ENCODE measurements at regions not wholly inside any gene's neighbourhood (a gene's known extent, or its start where the extent isn't known, plus 50 kb on each side); places are given as distances from the start of the nearest gene placed in this dataset.
"Not testable (repeated sequence)": the region's sequence is repeated elsewhere in the genome, so short reads cannot be mapped to it uniquely, and the experiment has no call there.

DNA sequence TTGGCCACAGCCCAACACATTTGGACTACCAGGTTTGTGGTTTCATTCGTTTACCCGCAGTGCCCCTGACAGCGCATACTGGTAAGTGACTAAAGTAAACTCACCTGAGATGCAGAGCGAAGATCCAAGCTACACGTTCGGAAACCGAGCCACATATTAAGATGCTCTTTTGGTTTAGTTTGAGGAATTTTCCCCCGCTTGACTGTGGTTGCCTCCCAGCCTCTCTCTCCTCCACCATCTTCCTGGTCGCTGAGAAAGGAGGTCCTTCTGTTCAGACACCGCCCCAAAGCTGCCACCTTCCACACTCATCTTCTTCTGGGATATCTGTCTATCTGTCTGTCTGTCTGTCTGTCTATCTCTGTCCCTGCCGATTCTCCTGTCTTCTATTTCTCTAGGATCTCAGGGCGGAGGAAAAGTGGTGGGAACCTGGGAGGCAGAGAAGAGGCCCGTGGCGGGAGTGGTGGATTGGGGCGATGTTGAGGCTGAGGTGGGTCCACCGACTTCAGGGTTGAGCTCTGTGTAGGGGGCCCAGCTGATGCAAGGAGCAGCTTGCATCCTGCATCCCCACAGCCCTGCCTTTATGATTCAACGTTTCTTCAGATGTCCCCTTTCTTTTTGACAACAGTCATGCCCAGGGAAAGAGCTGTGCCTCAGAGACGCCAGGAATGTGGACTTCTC lies 196.9 kb upstream of the ZNF184 start:
- peak in 1 of 10 donors; percentile 18 for DNase-seq
- peak in 1 of 2 donors; percentile 37 for ATAC-seq

DNA sequence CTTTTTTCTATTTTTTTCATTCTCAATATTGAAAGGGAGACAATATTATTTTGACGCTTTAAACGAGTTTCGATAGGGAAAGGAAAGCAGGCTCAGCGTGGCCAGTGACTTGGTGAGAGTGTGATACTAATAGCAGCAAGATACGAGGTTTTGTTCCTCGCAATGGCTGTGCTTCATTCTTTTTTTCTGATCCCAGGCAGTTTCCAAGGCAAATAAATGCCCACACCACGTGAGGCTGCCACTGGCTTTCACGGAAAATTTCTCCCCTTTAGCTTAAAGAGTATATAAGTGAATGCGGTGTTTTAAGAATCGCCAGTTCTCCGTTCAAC lies 196.4 kb upstream of the ZNF184 start:
- peaks cover 51 to 97% (median 85%) of the 10 kb centered on the region in 5 donors for H3K27me3 Mint-ChIP-seq
- H3K36me3 Mint-ChIP-seq = peaks cover 9 to 42% (median 14%) of the 10 kb centered on the region in 3 donors
- H3K4me1 Mint-ChIP-seq = peaks cover 11 to 40% (median 20%) of the 10 kb centered on the region in 4 donors
- POLR2A ChIA-PET = interaction anchor here (1.2 kb wide), 1 partner anchor 14 kb away, joined by 4 read pairs; no protein-coding TSS in a partner anchor
- H3K9me3 Mint-ChIP-seq = peaks cover 0 to 63% (median 40%) of the 10 kb centered on the region in 9 donors
- peak overlapping the region in 3 of 10 donors; percentile 85 to 95 (median 91) for H3K27ac Mint-ChIP-seq
- peak in 1 of 10 donors; percentile 20 for DNase-seq
- peak overlapping the region in 7 of 10 donors; percentile 26 to 72 (median 42) for H3K4me3 Mint-ChIP-seq
- no peak for ATAC-seq

More for the DNA sequence above, 196.9 kb upstream of the ZNF184 start:
- Mint-ChIP-seq H3K4me3 (peak overlapping the region in 7 of 10 donors; percentile 19 to 72 (median 33)), H3K36me3 (peaks cover 9 to 42% (median 14%) of the 10 kb centered on the region in 3 donors), H3K4me1 (peaks cover 11 to 40% (median 20%) of the 10 kb centered on the region in 4 donors), H3K27ac (peak overlapping the region in 3 of 10 donors; percentile 13 to 95 (median 39)), H3K27me3 (peaks cover 53 to 100% (median 87%) of the 10 kb centered on the region in 5 donors), H3K9me3 (peaks cover 0 to 63% (median 40%) of the 10 kb centered on the region in 9 donors)
- POLR2A ChIA-PET = interaction anchor here (1.2 kb wide), 1 partner anchor 13 kb away, joined by 4 read pairs; no protein-coding TSS in a partner anchor

DNA sequence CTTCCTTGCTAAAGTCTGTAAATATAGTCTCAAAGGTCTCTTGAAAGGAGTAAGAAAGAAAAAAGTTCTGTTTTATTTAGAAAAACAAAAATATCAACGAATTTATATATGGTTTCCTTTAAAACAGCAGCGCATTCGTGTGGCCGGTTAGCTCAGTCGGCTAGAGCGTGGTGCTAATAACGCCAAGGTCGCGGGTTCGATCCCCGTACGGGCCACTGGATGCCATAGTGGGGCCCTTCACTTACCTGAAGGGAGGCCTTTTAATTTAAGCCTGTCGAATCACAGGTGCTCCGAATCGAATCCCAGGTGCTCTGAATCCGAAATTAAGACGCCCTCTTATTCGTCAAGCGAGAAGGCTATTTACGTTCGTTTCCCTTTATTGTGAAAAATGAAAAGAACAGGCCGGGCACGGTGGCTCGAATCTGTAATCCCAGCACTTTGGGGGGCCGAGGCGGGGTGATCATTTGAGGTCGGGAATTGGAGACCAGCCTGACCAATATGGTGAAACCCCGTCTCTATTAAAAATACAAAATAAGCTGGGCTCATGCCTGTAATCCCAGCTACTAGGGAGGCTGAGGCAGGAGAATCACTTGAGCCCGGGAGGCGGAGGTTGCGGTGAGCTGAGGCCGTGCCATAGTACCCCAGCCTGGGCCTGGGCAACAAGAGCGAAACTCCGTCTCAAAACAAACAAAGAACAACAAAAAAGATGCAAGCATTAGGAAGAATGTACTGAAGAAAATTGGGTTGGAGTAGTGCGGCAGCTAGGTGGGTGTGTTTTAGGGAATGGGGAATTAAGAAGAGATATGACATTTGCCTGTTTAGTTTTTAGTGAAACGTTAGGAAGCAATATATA lies 195.8 kb upstream of the ZNF184 start:
- DNase-seq = peak in 1 of 10 donors; percentile 23
- POLR2A ChIA-PET = interaction anchor here (1.2 kb wide), 1 partner anchor 14 kb away, joined by 4 read pairs; no protein-coding TSS in a partner anchor
- Mint-ChIP-seq H3K27me3 (peaks cover 48 to 92% (median 80%) of the 10 kb centered on the region in 5 donors), H3K27ac (peak overlapping the region in 4 of 10 donors; percentile 41 to 95 (median 88)), H3K4me3 (peak overlapping the region in 8 of 10 donors; percentile 26 to 72 (median 37)), H3K4me1 (peaks cover 11 to 40% (median 20%) of the 10 kb centered on the region in 4 donors), H3K36me3 (peaks cover 9 to 42% (median 14%) of the 10 kb centered on the region in 3 donors), H3K9me3 (peaks cover 0 to 62% (median 40%) of the 10 kb centered on the region in 9 donors)
- ATAC-seq = no peak

DNA sequence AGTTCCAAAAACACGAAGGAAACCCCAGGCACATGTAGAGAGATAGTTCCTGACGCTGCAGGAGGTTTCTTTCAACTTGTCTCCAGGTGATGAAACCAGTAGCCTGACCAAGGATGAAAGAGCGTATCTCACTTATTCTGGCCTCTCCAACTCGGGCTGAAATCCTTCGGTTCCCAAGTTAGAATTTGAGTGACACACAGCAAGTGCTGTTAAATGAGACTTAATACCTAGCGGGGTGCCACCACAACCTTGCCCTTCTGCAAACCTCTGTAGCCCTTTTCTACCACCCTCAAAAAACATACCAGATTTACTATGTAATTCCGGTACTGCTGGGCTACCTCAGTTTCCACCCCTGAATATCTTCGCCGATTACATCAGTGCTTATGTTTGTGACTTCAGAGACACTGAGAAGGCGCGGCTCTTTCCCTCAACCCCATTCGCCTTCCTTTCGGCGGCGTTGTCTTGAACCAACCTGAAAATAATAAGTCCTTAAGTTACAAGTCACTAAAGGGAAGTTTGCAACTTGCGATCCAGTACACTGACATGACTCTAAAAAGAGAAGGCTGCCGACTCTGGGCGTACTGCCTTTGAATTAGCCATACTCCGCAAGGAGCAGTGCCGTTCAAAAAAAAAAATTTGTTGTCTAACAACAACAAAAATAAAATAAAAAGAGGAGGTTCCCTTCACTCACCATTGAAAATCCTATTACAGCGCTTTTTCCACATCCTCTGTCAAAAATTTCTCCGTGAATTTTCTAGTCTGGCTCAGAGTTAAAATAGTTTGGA lies 194.9 kb upstream of the ZNF184 start:
- POLR2A ChIA-PET = no interaction called here
- peaks cover 9 to 40% (median 18%) of the 10 kb centered on the region in 3 donors for H3K36me3 Mint-ChIP-seq
- peak overlapping the region in 4 of 10 donors; percentile 41 to 95 (median 80) for H3K27ac Mint-ChIP-seq
- DNase-seq (no peak), ATAC-seq (no peak)
- peaks cover 11 to 40% (median 19%) of the 10 kb centered on the region in 4 donors for H3K4me1 Mint-ChIP-seq
- peak overlapping the region in 6 of 10 donors; percentile 3 to 65 (median 28) for H3K4me3 Mint-ChIP-seq
- peaks cover 0 to 60% (median 35%) of the 10 kb centered on the region in 9 donors for H3K9me3 Mint-ChIP-seq
- peaks cover 46 to 91% (median 79%) of the 10 kb centered on the region in 5 donors for H3K27me3 Mint-ChIP-seq

DNA sequence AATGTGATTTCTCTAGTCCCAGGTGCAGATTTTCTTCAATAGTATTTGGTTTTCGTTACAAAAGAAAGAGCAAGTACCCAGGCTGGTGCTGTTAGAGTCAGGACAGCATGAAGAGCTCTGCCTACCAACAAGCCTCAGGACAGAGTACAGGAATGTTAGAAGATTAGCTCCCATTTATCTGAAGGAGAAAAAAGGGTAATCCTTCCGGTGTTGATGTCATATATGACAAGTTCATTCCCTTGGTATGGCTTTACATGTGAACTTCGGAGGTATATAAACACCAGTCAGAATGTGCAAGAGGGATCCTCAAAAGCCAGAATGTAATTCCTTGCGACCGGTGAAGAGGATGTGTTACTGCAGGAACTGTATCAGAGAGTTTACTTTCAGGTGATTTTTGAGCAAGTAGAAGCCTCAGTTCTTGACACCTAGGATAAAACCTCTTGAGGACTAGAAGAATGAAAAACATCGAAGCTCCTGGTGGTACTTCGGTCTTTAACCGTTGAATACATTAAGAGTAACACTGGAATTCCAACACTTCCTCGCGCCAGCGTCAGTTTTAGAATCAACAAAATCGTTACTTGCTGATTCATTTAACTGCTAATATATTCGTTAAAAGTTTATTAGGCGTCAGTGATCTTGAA lies 194.2 kb upstream of the ZNF184 start:
- DNase-seq = peak in 1 of 10 donors; percentile 7
- peak overlapping the region in 1 of 10 donors; percentile 95 for H3K27ac Mint-ChIP-seq
- H3K9me3 Mint-ChIP-seq = peaks cover 0 to 55% (median 30%) of the 10 kb centered on the region in 9 donors
- POLR2A ChIA-PET = no interaction called here
- H3K27me3 Mint-ChIP-seq = peaks cover 47 to 91% (median 78%) of the 10 kb centered on the region in 5 donors
- no peak for ATAC-seq
- H3K4me1 Mint-ChIP-seq = peaks cover 6 to 33% (median 13%) of the 10 kb centered on the region in 4 donors
- peak overlapping the region in 1 of 10 donors; percentile 14 for H3K4me3 Mint-ChIP-seq
- peaks cover 9 to 34% (median 13%) of the 10 kb centered on the region in 3 donors for H3K36me3 Mint-ChIP-seq

DNA sequence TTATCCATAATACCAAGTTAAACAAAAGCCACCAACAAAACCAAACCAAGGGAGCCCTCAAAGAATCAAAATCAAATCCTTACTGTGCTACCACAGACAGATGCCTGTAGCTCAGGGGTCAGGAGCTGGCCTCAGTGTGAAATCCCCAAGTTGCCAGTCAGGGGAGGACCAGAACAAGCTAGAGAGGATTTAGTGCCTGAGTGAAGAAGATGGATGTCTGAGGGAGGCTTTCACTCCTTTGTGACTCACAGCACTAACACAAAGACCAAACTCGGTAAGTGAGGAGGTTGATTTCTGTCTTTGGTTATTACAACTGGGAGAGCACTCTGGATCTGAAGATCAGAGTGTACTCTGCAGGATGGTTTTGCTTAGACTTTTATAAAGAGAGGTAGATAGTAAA lies 189.9 kb upstream of the ZNF184 start:
- POLR2A ChIA-PET = no interaction called here
- no peak overlapping the region for H3K4me3 Mint-ChIP-seq
- peaks cover 0 to 24% (median 9%) of the 10 kb centered on the region in 3 donors for H3K36me3 Mint-ChIP-seq
- DNase-seq (no peak), ATAC-seq (no peak)
- H3K27me3 Mint-ChIP-seq = peaks cover 30 to 70% (median 52%) of the 10 kb centered on the region in 5 donors
- H3K4me1 Mint-ChIP-seq = peaks cover under 1 to 2% (median 1%) of the 10 kb centered on the region in 4 donors
- peaks cover 0 to 19% (median 4%) of the 10 kb centered on the region in 9 donors for H3K9me3 Mint-ChIP-seq
- H3K27ac Mint-ChIP-seq = no peak overlapping the region

DNA sequence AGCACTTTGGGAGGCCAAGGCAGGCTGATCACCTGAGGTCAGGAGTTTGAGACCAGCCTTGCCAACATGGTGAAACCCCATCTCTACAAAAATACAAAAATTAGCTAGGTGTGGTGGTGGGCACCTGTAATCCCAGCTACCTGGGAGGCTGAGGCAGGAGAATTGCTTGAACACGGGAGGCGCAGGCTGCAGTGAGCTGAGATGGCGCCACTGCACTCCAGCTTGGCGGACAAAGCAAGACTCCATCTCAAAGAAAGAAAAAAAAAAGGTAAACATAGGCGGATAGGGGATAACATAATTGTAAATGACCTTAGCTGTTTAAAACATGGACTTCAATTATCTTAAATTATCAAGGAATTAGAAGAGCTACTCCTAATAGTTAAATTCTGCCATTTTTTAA lies 189.3 kb upstream of the ZNF184 start:
- H3K4me3 Mint-ChIP-seq, DNase-seq, H3K4me1 Mint-ChIP-seq, POLR2A ChIA-PET, ATAC-seq, H3K27ac Mint-ChIP-seq: not testable (repeated sequence)
- Mint-ChIP-seq H3K27me3 (peaks cover 28 to 70% (median 46%) of the 10 kb centered on the region in 5 donors), H3K9me3 (peaks cover 0 to 18% (median 4%) of the 10 kb centered on the region in 9 donors), H3K36me3 (peaks cover 0 to 22% (median 9%) of the 10 kb centered on the region in 3 donors)

DNA sequence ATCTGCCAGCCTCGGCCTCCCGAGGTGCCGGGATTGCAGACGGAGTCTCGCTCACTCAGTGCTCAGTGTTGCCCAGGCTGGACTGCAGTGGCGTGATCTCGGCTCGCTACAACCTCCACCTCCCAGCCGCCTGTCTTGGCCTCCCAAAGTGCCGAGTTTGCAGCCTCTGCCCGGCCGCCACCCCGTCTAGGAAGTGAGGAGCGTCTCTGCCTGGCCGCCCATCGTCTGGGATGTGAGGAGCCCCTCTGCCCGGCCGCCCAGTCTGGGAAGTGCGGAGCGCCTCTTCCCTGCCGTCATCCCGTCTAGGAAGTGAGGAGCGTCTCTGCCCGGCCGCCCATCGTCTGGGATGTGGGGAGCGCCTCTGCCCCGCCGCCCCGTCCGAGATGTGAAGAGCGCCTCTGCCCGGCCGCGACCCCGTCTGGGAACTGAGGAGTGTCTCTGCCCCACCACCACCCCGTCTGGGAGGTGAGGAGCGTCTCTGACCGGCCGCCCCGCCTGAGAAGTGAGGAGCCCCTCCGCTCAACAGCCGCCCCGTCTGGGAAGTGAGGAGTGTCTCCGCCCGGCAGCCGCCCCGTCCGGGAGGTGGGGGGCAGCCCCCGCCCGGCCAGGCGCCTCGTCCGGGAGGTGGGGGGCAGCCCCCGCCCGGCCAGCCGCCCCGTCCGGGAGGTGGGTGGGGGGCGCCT lies 180.4 kb upstream of the ZNF184 start:
- POLR2A ChIA-PET, H3K4me1 Mint-ChIP-seq: not testable (repeated sequence)
- peaks cover 41 to 91% (median 51%) of the 10 kb centered on the region in 5 donors for H3K27me3 Mint-ChIP-seq

DNA sequence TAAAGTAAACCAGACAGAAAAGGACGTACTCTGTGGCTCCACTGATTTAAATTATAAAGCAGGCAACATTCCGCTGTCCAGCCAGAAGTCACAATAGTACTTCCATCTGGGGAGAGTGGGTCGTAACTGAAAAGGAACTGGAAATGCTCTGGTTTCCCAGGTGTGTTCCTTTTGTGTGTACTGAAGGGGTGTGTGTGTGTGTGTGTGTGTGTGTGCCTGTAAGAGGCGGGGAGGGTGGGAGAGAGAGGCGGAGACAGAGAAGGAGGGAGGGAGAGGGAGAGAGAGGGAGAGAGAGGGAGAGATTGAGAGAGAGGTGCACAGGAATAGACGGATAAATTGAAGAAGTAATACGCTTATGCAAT lies 178.4 kb upstream of the ZNF184 start:
- Mint-ChIP-seq H3K36me3 (peaks cover 3 to 8% (median 6%) of the 10 kb centered on the region in 3 donors), H3K27ac (no peak overlapping the region), H3K9me3 (peaks cover 0 to 28% (median 4%) of the 10 kb centered on the region in 9 donors), H3K4me1 (peaks cover 0 to 2% (median 0%) of the 10 kb centered on the region in 4 donors), H3K4me3 (no peak overlapping the region), H3K27me3 (peaks cover 41 to 87% (median 59%) of the 10 kb centered on the region in 5 donors)
- POLR2A ChIA-PET = no interaction called here
- ATAC-seq = no peak
- DNase-seq = no peak

More for the DNA sequence above, 180.4 kb upstream of the ZNF184 start:
- H3K4me3 Mint-ChIP-seq, H3K36me3 Mint-ChIP-seq, ATAC-seq, H3K27ac Mint-ChIP-seq, DNase-seq: not testable (repeated sequence)
- H3K9me3 Mint-ChIP-seq = peaks cover 0 to 28% (median 4%) of the 10 kb centered on the region in 9 donors

DNA sequence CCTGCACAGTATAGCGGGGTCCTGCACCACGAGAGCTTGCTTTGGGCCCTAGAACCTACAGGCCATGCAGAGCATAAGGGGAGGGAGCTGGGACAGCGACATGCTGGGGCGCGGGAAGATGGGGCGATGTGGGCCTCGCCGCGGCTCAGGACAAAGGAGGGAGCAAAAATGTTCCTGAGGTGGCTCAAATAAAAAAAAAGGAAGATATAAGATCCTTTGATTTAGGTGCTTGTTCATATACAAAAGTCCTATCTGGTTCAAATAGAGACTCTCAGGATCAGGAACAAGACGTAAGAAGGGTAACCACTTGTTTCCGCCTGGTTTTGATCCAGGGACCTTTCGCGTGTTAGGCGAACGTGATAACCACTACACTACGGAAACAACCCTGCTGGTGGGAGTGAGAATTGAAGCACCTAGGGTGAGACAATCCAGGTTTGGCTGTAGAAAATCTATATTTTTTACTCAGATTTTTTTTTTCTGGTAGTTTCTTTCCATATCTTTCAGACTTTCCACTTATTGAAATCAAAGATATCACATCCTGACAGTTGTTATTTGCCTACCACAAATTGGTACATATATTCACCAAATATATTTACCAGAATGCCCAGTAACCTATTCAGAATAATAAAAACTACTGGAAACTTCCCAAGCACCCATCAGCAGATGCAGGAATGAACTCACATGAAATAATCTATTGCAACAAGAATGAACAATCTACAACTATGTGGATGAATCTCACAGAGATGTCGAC lies 177.9 kb upstream of the ZNF184 start:
- peaks cover 42 to 85% (median 59%) of the 10 kb centered on the region in 5 donors for H3K27me3 Mint-ChIP-seq
- DNase-seq (peak in 1 of 10 donors; percentile 12), ATAC-seq (peak in 1 of 2 donors; percentile 38)
- POLR2A ChIA-PET = no interaction called here
- no peak overlapping the region for H3K4me3 Mint-ChIP-seq
- peaks cover 0 to 28% (median 4%) of the 10 kb centered on the region in 9 donors for H3K9me3 Mint-ChIP-seq
- no peak overlapping the region for H3K27ac Mint-ChIP-seq
- peaks cover 3 to 8% (median 6%) of the 10 kb centered on the region in 3 donors for H3K36me3 Mint-ChIP-seq
- peaks cover 0 to 2% (median 0%) of the 10 kb centered on the region in 4 donors for H3K4me1 Mint-ChIP-seq

Data from naive thymus-derived CD8-positive, alpha-beta T cell (primary cell).